ENCODE measurements at regions not wholly inside any gene's neighbourhood (a gene's known extent, or its start where the extent isn't known, plus 50 kb on each side); places are given as distances from the start of the nearest gene placed in this dataset.

GRCh38 chr10:9833942-9834341 lies 1183.7 kb upstream of the CELF2 start:
- Histone ChIP-seq H3K36me3 (ENCODE audit: control insufficient read depth in 2 of 2, extremely low read depth in 1 of 2, insufficient read depth in 2 of 2, low read length in 2 of 2) (no peaks in the 10 kb centered on the region), H3K27me3 (ENCODE audit: control insufficient read depth, extremely low read depth, insufficient read depth, low read length) (no peaks in the 10 kb centered on the region), H3K79me2 (ENCODE audit: control insufficient read depth, insufficient read depth, low read length) (no peaks in the 10 kb centered on the region), H3K9me3 (ENCODE audit: control insufficient read depth, low read depth, low read length) (no peaks in the 10 kb centered on the region), H3K4me3 (ENCODE audit: control insufficient read depth in 2 of 3, extremely low read depth in 1 of 3, insufficient read depth in 2 of 3, low read depth in 1 of 3, low read length in 3 of 3) (no peak overlapping the region), H3K9ac (ENCODE audit: control insufficient read depth, extremely low read depth, insufficient read depth, low read length) (no peak overlapping the region), H3K27ac (ENCODE audit: control insufficient read depth, insufficient read depth, low read length) (no peak overlapping the region), H3K4me2 (ENCODE audit: control insufficient read depth, extremely low read depth, insufficient read depth, low read depth, low read length) (no peak overlapping the region), H4K20me1 (ENCODE audit: control insufficient read depth, extremely low read depth, insufficient read depth, low read length) (no peaks in the 10 kb centered on the region), H3K9me1 (ENCODE audit: control insufficient read depth, extremely low read depth, insufficient read depth, low read length) (no peaks in the 10 kb centered on the region), H2AFZ (ENCODE audit: control insufficient read depth, low read length) (no peak overlapping the region), H3K4me1 (ENCODE audit: control insufficient read depth, extremely low read depth, insufficient read depth, low read length) (no peaks in the 10 kb centered on the region)
- FAIRE-seq (no peak), DNase-seq (ENCODE audit: low read depth, low spot score) (no peak)
- dilution Hi-C loops (cut with MboI; ENCODE audit: extremely low pct_ligation_motif_present, low sequenced_read_pairs), result no loop called here
- TF ChIP-seq CTCF (optimal IDR thresholded peaks at IDR 0.05 in 1 of 3, IDR thresholded peaks at IDR 0.05 in 1 of 3, conservative IDR thresholded peaks at IDR 0.05 in 1 of 3; ENCODE audit: extremely low read depth in 1 of 3, insufficient read depth in 2 of 3, low read length in 3 of 3), result no peak
- TF ChIP-seq EZH2 (IDR thresholded peaks at IDR 0.05; ENCODE audit: low read length), result no peak

DNA sequence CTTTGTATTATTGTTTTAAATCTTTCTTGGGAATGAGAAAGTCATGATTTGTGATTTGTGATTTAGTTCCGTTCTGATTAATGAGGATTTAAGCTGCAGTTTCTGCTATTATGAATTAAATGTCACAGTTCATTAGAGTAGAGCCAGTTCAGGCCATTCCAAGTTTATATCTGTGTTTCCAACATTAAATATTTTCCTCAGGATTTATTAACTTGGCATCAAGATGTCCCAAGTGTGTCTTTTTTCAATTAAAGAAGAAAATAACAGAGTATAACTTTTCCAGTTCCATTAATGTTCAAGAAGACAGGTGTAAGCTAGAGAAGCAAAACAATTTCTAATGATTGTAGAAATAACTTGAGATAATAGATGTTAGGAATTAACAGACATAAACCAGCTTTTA lies 1183.2 kb upstream of the CELF2 start:
- Histone ChIP-seq H3K27me3 (ENCODE audit: control insufficient read depth, extremely low read depth, insufficient read depth, low read length) (no peaks in the 10 kb centered on the region), H3K9me3 (ENCODE audit: control insufficient read depth, low read depth, low read length) (no peaks in the 10 kb centered on the region), H3K4me2 (ENCODE audit: control insufficient read depth, extremely low read depth, insufficient read depth, low read depth, low read length) (no peak overlapping the region), H3K9me1 (ENCODE audit: control insufficient read depth, extremely low read depth, insufficient read depth, low read length) (no peaks in the 10 kb centered on the region), H2AFZ (ENCODE audit: control insufficient read depth, low read length) (no peak overlapping the region), H3K79me2 (ENCODE audit: control insufficient read depth, insufficient read depth, low read length) (no peaks in the 10 kb centered on the region), H4K20me1 (ENCODE audit: control insufficient read depth, extremely low read depth, insufficient read depth, low read length) (no peaks in the 10 kb centered on the region), H3K36me3 (ENCODE audit: control insufficient read depth in 2 of 2, extremely low read depth in 1 of 2, insufficient read depth in 2 of 2, low read length in 2 of 2) (no peaks in the 10 kb centered on the region), H3K27ac (ENCODE audit: control insufficient read depth, insufficient read depth, low read length) (no peak overlapping the region), H3K4me3 (ENCODE audit: control insufficient read depth in 2 of 3, extremely low read depth in 1 of 3, insufficient read depth in 2 of 3, low read depth in 1 of 3, low read length in 3 of 3) (no peak overlapping the region), H3K9ac (ENCODE audit: control insufficient read depth, extremely low read depth, insufficient read depth, low read length) (no peak overlapping the region), H3K4me1 (ENCODE audit: control insufficient read depth, extremely low read depth, insufficient read depth, low read length) (no peaks in the 10 kb centered on the region)
- DNase-seq (ENCODE audit: low read depth, low spot score) (no peak), FAIRE-seq (no peak)
- no peak for TF ChIP-seq CTCF (optimal IDR thresholded peaks at IDR 0.05 in 1 of 3, IDR thresholded peaks at IDR 0.05 in 1 of 3, conservative IDR thresholded peaks at IDR 0.05 in 1 of 3; ENCODE audit: extremely low read depth in 1 of 3, insufficient read depth in 2 of 3, low read length in 3 of 3)
- no peak for TF ChIP-seq EZH2 (IDR thresholded peaks at IDR 0.05; ENCODE audit: low read length)
- dilution Hi-C loops (cut with MboI; ENCODE audit: extremely low pct_ligation_motif_present, low sequenced_read_pairs), result no loop called here
